H9 (cell line): ENCODE measurements at regions not wholly inside any gene's neighbourhood (a gene's known extent, or its start where the extent isn't known, plus 50 kb on each side); places are given as distances from the start of the nearest gene placed in this dataset.

Experiments used
- DNase-seq: peaks from one replicate; pipeline ENCODE4 v3.0.0-alpha.2; 2017
- H2AFZ ChIP-seq: one replicate; pipeline ENCODE4 v1.6.1; 2013; ENCODE audit warnings: mild to moderate bottlenecking, low read length, control low read depth, moderate library complexity
- H2AK5ac ChIP-seq: 2 replicates; pipeline ENCODE4 v1.6.1; 2013; ENCODE audit warnings: low read length, control low read depth, mixed read lengths; ENCODE audit not compliant: insufficient read length
- H2BK120ac ChIP-seq: one replicate; pipeline ENCODE4 v1.6.1; 2013; ENCODE audit warnings: low read depth, mild to moderate bottlenecking, low read length, control low read depth, inconsistent platforms; ENCODE audit not compliant: poor library complexity, severe bottlenecking
- H2BK12ac ChIP-seq: 2 replicates; pipeline ENCODE4 v1.6.1; 2013; ENCODE audit warnings: low read length, control low read depth, mixed read lengths, low read depth; ENCODE audit not compliant: insufficient read length
- H2BK15ac ChIP-seq: 2 replicates; pipeline ENCODE4 v1.6.1; 2013; ENCODE audit warnings: low read depth, low read length, control low read depth
- H2BK20ac ChIP-seq: one replicate; pipeline ENCODE4 v1.6.1; 2013; ENCODE audit warnings: low read depth, mild to moderate bottlenecking, low read length, control low read depth, inconsistent platforms; ENCODE audit not compliant: poor library complexity, severe bottlenecking
- H2BK5ac ChIP-seq: 2 replicates; pipeline ENCODE4 v1.6.1; 2013; ENCODE audit warnings: low read length, control low read depth, mixed read lengths; ENCODE audit not compliant: insufficient read length
- H3K14ac ChIP-seq: 2 replicates; pipeline ENCODE4 v1.6.1; 2013; ENCODE audit warnings: low read length, control low read depth; ENCODE audit not compliant: insufficient read depth
- H3K18ac ChIP-seq: 2 replicates; pipeline ENCODE4 v1.6.1; 2013; ENCODE audit warnings: low read depth, mild to moderate bottlenecking, mixed read lengths, low read length, control low read depth; ENCODE audit not compliant: insufficient read length
- H3K23ac ChIP-seq: 2 replicates; pipeline ENCODE4 v1.6.1; 2013; ENCODE audit warnings: low read length, control low read depth, mixed read lengths, low read depth; ENCODE audit not compliant: insufficient read length
- H3K23me2 ChIP-seq: 2 replicates; pipeline ENCODE4 v1.6.1; 2013; ENCODE audit warnings: low read depth, mild to moderate bottlenecking, mixed read lengths, low read length, control low read depth; ENCODE audit not compliant: insufficient read length, poor library complexity, severe bottlenecking
- H3K27ac ChIP-seq: 2 replicates; pipeline ENCODE4 v1.5.1; 2013; ENCODE audit warnings: low read length, control low read depth, mixed read lengths, low read depth; ENCODE audit not compliant: insufficient read length
- H3K27me3 ChIP-seq: 2 replicates; pipeline ENCODE4 v1.6.1; 2013; ENCODE audit warnings: low read length, control low read depth, inconsistent platforms; ENCODE audit not compliant: insufficient read depth
- H3K4ac ChIP-seq: 2 replicates; pipeline ENCODE4 v1.6.1; 2013; ENCODE audit warnings: low read depth, mild to moderate bottlenecking, control low read depth, inconsistent platforms, low read length, moderate library complexity
- H3K4me1 ChIP-seq: 2 replicates; pipeline ENCODE4 v1.6.1; 2013; ENCODE audit warnings: low read length, control low read depth, inconsistent platforms; ENCODE audit not compliant: insufficient read depth
- H3K4me2 ChIP-seq: 2 replicates; pipeline ENCODE4 v1.6.1; 2013; ENCODE audit warnings: low read length, control low read depth, mixed read lengths; ENCODE audit not compliant: insufficient read length, insufficient read depth
- H3K56ac ChIP-seq: 2 replicates; pipeline ENCODE4 v1.6.1; 2013; ENCODE audit warnings: low read depth, mild to moderate bottlenecking, mixed read lengths, low read length, control low read depth; ENCODE audit not compliant: insufficient read length
- H3K79me1 ChIP-seq: 2 replicates; pipeline ENCODE4 v1.6.1; 2013; ENCODE audit warnings: low read depth, mild to moderate bottlenecking, moderate library complexity, low read length, control low read depth, inconsistent platforms; ENCODE audit not compliant: insufficient read depth, poor library complexity, severe bottlenecking
- H3K79me2 ChIP-seq: 2 replicates; pipeline ENCODE4 v1.6.1; 2013; ENCODE audit warnings: low read length, control low read depth, inconsistent platforms; ENCODE audit not compliant: insufficient read depth
- H3K9ac ChIP-seq: 2 replicates; pipeline ENCODE4 v1.6.1; 2013; ENCODE audit warnings: low read length, control low read depth, mixed read lengths; ENCODE audit not compliant: insufficient read length; ENCODE audit errors: extremely low read depth
- H3K9me3 ChIP-seq: one replicate; pipeline ENCODE4 v1.6.1; 2013; ENCODE audit warnings: low read depth, low read length, inconsistent platforms; ENCODE audit not compliant: control insufficient read depth
- H3T11ph ChIP-seq: one replicate; pipeline ENCODE4 v1.6.1; 2013; ENCODE audit warnings: mild to moderate bottlenecking, low read length, control low read depth, inconsistent platforms
- H4K20me1 ChIP-seq: one replicate; pipeline ENCODE4 v1.6.1; 2013; ENCODE audit not compliant: control insufficient read depth, insufficient read length, insufficient read depth
- H4K5ac ChIP-seq: 2 replicates; pipeline ENCODE4 v1.6.1; 2013; ENCODE audit warnings: low read depth, mild to moderate bottlenecking, mixed read lengths, low read length, control low read depth; ENCODE audit not compliant: insufficient read length
- H4K8ac ChIP-seq: replicated peaks from 2 replicates; pipeline ENCODE4 v1.6.1; 2013; ENCODE audit warnings: low read length, control low read depth, mixed read lengths, low read depth; ENCODE audit not compliant: insufficient read length
- H4K91ac ChIP-seq: 2 replicates; pipeline ENCODE4 v1.6.1; 2013; ENCODE audit warnings: low read depth, mild to moderate bottlenecking, moderate library complexity, mixed read lengths, low read length, control low read depth; ENCODE audit not compliant: insufficient read length
- H3K27ac Mint-ChIP-seq, 3 experiments: 2 replicates in 2 of 3; 3 replicates in 1 of 3; pipeline ENCODE4 v1.8.0; 2020 to 2021; ENCODE audit warnings: mixed read lengths in 3 of 3, mild to moderate bottlenecking in 1 of 3, moderate library complexity in 1 of 3
- H3K27me3 Mint-ChIP-seq: 2 replicates; pipeline ENCODE4 v1.8.0; 2021; ENCODE audit warnings: low read depth, mild to moderate bottlenecking, moderate library complexity, mixed read lengths
- H3K36me3 Mint-ChIP-seq, 3 experiments: 2 replicates in 2 of 3; 3 replicates in 1 of 3; pipeline ENCODE4 v1.8.0; 2020 to 2021; ENCODE audit warnings: low read depth in 3 of 3, mixed read lengths in 3 of 3; ENCODE audit not compliant: insufficient read depth in 1 of 3
- H3K4me1 Mint-ChIP-seq, 2 experiments: 2 replicates each; pipeline ENCODE4 v1.8.0; 2020; ENCODE audit warnings: mixed read lengths in 2 of 2
- H3K4me3 Mint-ChIP-seq, 2 experiments: 2 replicates in 1 of 2; 3 replicates in 1 of 2; pipeline ENCODE4 v1.8.0; 2020 to 2021; ENCODE audit warnings: mild to moderate bottlenecking in 2 of 2, mixed read lengths in 2 of 2, moderate library complexity in 1 of 2
- H3K9me3 Mint-ChIP-seq, 2 experiments: 2 replicates in 1 of 2; 3 replicates in 1 of 2; pipeline ENCODE4 v1.8.0; 2020; ENCODE audit warnings: mild to moderate bottlenecking in 2 of 2, mixed read lengths in 2 of 2, moderate library complexity in 1 of 2
- WGBS: extraction: QIAGEN DNeasy Blood & Tissue Kit; methylation state at CpG from one replicate; pipeline ENCODE4 v1.1.7; 2013; ENCODE audit warnings: missing lambda C conversion rate, low lambda C conversion rate, mixed read lengths; ENCODE audit not compliant: insufficient read length; ENCODE audit errors: extremely low coverage; 5-methylcytosine and 5-hydroxymethylcytosine counted together
- TF ChIP-seq, protein P1 (sequence below): fragments of 200-600 bp; sonication (generic); conservative IDR thresholded peaks from 3 replicates; pipeline ENCODE4 v1.8.0; 2021; ENCODE audit warnings: antibody characterized with exemption, mild to moderate bottlenecking

DNA sequence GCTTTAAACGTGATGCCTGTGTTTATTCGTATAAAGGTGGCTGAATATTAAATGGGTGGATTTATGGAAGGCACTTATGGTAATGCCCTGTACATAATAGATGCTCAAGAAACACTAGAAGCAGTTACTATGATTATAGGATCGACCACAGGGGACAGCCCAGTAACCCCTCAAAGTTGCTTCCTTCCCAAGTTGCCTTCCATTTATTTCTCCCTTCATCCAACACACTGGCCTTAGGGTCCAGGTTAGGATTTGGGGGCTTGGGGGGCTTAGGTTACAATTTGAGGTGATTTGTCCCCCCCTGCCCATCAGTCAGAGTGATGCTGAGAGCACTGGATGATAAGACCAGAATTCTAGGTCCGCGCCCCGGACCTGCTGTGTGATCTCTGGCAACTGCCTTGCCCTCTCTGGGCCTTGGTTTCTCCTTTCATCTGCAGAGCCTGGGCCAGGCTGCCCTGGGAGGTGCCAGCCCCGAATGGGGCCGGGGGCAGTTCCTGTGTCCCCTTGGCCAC is 101.5 kb downstream of the CEBPB start:
- H3K18ac ChIP-seq, result no peak overlapping the region
- no peak overlapping the region for H3K27ac ChIP-seq
- Mint-ChIP-seq H3K27ac (no peak overlapping the region; a peak in 1 of 7 replicates), H3K27me3 (peaks cover 7% of the 10 kb centered on the region), H3K4me1 (peaks cover 0 to 3% of the 10 kb centered on the region in 2 experiments; a peak in 1 of 4 replicates), H3K36me3 (no peaks in the 10 kb centered on the region), H3K9me3 (no peaks in the 10 kb centered on the region; a peak in 1 of 5 replicates), H3K4me3 (no peak overlapping the region)
- H3K27me3 ChIP-seq, result no peaks in the 10 kb centered on the region
- TF ChIP-seq, protein P1, sequence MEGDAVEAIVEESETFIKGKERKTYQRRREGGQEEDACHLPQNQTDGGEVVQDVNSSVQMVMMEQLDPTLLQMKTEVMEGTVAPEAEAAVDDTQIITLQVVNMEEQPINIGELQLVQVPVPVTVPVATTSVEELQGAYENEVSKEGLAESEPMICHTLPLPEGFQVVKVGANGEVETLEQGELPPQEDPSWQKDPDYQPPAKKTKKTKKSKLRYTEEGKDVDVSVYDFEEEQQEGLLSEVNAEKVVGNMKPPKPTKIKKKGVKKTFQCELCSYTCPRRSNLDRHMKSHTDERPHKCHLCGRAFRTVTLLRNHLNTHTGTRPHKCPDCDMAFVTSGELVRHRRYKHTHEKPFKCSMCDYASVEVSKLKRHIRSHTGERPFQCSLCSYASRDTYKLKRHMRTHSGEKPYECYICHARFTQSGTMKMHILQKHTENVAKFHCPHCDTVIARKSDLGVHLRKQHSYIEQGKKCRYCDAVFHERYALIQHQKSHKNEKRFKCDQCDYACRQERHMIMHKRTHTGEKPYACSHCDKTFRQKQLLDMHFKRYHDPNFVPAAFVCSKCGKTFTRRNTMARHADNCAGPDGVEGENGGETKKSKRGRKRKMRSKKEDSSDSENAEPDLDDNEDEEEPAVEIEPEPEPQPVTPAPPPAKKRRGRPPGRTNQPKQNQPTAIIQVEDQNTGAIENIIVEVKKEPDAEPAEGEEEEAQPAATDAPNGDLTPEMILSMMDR, result no peak
- no CpG with 5 or more reads among the region's 8 CpGs for WGBS
- H3T11ph ChIP-seq, result no peak overlapping the region
- H2BK120ac ChIP-seq, result no peak overlapping the region
- no peak overlapping the region for H3K56ac ChIP-seq
- no peak overlapping the region for H3K4ac ChIP-seq
- H2AFZ ChIP-seq, result no peak overlapping the region
- no peak for DNase-seq
- no peak overlapping the region for H2BK5ac ChIP-seq
- H2AK5ac ChIP-seq, result no peak overlapping the region
- no peak overlapping the region for H2BK15ac ChIP-seq
- H4K20me1 ChIP-seq, result no peaks in the 10 kb centered on the region
- no peaks in the 10 kb centered on the region for H3K9me3 ChIP-seq
- H2BK20ac ChIP-seq, result no peak overlapping the region
- no peak overlapping the region for H4K91ac ChIP-seq
- H3K9ac ChIP-seq, result no peak overlapping the region
- H3K23me2 ChIP-seq, result no peaks in the 10 kb centered on the region
- H2BK12ac ChIP-seq, result no peak overlapping the region
- H3K4me1 ChIP-seq, result no peaks in the 10 kb centered on the region
- no peak overlapping the region for H3K23ac ChIP-seq
- no peak overlapping the region for H4K5ac ChIP-seq
- no peaks in the 10 kb centered on the region for H3K79me1 ChIP-seq
- H3K14ac ChIP-seq, result no peak overlapping the region
- H3K4me2 ChIP-seq, result no peak overlapping the region
- no peak overlapping the region for H4K8ac ChIP-seq
- no peaks in the 10 kb centered on the region for H3K79me2 ChIP-seq
